GM21825 (cell line): ENCODE measurements at regions not wholly inside any gene's neighbourhood (a gene's known extent, or its start where the extent isn't known, plus 50 kb on each side); places are given as distances from the start of the nearest gene placed in this dataset.
A peak's percentile ranks its signal among the peaks of the same experiment; 100 is the strongest.

Experiments used
- ATAC-seq: cut with Tn5 transposase; IDR thresholded peaks from one replicate; pipeline ENCODE4 v1.9.1; 2021; ENCODE audit warnings: mild to moderate bottlenecking, moderate library complexity; ENCODE audit not compliant: unreplicated experiment

GRCh38 chr4:81648576-81649275 is 177.0 kb upstream of the RASGEF1B start:
- ATAC-seq, result peak; percentile 97

- no peak for ATAC-seq
Measured at GRCh38 chr4:81647388-81647787, 175.7 kb upstream of the RASGEF1B start.

DNA sequence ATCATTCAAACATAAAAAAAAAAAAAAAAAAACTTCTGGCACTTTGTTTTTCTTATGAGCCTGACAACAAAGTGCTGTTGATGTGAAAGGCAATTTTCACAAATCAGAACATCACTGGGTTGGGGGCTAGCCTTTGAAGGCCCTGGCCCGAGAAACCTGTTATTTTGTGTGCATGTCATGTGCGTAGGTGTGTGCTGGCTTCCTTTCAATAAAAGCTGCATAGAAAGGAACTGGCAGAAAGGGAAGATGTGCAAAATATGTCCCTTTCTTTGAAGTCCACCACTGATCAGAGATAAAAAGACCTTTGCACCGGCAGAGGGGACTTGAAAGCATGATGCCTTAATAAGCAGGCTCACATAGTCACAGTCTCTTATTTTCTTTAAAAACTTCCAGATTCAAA is 170.8 kb upstream of the RASGEF1B start:
- no peak for ATAC-seq

GRCh38 chr4:81639248-81639647 is 167.5 kb upstream of the RASGEF1B start:
- ATAC-seq, result no peak

DNA sequence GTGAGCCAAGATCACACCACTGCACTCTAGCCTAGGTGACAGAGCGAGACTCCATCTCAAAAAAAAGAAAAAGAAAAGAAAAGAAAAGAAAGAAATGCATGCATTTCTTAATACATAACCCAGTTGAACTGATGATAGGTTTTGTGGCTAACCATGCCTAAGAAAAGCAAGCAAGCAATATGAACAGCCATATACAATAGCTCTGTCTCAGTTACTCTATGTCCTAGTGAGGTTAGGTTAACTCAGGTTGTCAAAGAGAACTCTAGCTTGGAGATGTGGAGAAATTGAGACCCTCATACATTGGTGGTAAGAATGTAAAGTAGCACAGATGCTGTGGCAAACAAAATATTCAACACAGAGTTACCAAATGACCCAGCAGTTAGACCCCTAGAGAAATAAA is 167.0 kb upstream of the RASGEF1B start:
- ATAC-seq, result no peak

DNA sequence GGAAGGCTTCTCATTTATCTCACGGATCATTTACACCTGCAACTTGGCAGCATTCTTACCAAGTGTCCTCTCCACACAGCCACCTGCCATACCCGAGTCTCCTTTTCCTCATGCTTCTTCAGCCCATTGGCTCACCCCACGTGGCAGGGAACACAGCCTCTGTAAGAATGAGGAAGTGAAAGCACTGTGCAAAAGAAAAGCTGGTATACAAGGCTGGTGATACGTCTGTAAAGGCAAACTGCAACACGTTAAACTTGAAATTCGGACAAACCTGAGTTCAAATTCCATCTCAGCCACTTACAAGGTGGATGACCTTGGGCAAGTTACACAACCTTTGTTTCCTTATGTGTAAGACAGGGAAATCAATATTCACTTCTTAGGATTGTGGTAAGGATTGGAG is 164.0 kb upstream of the RASGEF1B start:
- ATAC-seq, result peak; percentile 98

DNA sequence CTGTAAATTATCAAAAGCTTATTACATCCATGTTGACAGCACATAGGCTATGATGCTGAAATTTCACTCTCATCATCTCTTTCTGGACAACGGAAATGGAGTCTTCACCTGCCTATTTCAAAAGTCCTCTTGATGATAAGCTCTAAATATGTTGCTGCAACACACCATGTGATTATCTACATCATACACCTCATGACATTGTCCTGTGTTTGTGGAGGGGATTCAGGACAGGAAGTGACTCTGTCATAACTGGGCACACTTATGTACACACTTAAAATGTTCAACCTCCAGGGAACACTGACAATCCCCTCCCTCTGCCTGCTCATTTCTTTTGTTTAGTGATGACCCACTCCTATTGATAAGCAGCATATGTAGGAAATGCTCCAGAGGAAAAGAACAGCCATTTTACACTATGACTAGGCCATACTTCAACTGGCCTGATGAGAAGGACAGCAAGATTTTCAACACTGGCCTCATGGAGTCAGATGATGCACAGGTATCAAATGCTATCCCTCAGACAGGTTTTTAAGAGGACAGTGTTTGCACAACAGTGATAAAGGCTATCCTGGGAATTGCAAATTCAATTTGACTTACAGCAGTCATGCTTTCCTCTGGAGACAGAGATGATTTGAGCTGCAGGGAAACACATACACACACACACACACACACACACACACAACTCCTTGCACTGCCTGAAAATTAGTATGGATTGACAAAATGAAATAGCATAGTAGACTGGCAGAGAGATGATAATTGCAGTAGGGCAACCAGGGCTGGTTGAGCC is 163.3 kb upstream of the RASGEF1B start:
- no peak for ATAC-seq

DNA sequence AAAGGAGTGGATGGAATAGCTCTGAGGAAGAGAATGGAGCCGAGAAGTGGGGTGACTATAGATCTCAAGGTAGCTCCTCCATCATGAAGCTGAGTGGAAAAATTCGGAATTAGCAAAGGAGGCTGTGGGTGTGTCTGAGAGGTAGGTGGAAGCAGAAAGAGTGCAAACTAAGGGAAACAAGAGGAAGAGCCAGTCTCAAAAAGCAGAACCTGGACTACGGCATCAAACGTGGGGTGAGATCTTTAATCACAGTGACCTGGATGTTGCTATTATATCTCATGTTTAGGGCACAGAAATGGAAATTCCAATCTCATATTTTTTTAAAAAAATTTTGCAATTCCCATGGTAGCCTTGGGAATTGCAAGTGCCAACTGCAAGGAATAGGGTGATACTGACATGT is 162.5 kb upstream of the RASGEF1B start:
- no peak for ATAC-seq

- no peak for ATAC-seq
Measured at GRCh38 chr4:81632581-81633299, 161.0 kb upstream of the RASGEF1B start.

DNA sequence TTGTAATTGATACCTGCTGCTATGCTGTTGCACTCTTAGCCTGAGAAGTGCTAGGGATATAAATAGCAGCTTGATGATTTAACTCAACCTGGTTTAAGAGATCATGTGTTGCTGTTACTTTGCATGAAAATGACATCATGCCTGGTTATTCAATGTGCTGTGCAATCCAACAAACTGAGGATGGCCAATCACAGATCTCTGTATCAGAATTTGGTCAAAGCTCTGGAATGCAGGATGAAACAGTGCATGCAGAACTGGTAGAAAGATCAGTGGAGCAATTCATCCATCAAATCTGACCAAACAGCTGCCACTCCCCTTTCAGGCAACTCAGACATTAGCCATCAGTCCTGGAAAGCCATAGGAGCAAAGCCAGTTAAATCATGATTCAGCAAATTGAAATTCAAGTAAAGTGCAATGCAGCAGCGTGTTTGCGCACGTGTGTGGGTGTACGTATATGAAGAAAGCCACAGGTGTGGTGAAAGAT is 160.3 kb upstream of the RASGEF1B start:
- ATAC-seq, result no peak

DNA sequence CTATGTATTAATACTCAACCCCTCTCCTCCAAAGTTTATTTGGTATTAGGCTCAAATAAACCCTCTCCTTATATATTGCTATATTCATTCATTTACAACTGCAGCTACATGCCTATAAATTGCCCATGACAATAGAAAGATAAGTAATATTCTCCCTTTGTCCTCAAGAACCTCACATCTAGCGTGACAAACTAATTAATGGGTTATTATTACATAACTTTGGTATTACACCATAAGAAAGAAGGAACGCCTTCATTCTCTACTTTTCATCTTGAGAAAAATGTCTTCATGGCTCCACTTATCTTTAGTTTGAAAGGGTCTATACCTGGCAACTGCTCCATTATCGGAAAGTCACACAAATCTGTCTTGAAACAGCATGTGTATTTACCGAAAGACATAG is 157.7 kb upstream of the RASGEF1B start:
- no peak for ATAC-seq

GRCh38 chr4:81628489-81628888 is 156.8 kb upstream of the RASGEF1B start:
- no peak for ATAC-seq

GRCh38 chr4:81627590-81627989 is 155.9 kb upstream of the RASGEF1B start:
- no peak for ATAC-seq

DNA sequence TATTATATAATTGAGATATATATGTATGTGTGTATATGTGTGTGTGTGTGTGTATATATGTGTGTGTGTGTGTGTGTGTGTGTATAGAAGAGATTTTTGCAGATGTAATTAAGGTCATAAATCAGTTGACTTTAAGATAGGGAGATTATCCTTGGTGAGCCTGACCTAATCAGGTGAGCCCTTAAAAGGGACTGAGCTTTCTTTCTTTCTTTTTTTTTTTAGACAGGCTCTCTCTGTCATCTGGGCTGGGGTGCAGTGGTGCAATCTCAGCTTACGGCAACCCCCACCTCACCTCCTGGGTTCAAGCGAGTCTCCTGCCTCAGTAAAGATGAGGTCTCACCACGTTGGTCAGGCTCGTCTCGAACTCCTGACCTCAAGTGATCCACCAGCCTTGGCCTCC is 155.1 kb upstream of the RASGEF1B start:
- ATAC-seq, result no peak

- no peak for ATAC-seq
Measured at GRCh38 chr4:81625422-81626417, 154.0 kb upstream of the RASGEF1B start.

- ATAC-seq, result no peak
Measured at GRCh38 chr4:81623434-81623833, 151.7 kb upstream of the RASGEF1B start.

- no peak for ATAC-seq
Measured at GRCh38 chr4:81622474-81623184, 150.9 kb upstream of the RASGEF1B start.

DNA sequence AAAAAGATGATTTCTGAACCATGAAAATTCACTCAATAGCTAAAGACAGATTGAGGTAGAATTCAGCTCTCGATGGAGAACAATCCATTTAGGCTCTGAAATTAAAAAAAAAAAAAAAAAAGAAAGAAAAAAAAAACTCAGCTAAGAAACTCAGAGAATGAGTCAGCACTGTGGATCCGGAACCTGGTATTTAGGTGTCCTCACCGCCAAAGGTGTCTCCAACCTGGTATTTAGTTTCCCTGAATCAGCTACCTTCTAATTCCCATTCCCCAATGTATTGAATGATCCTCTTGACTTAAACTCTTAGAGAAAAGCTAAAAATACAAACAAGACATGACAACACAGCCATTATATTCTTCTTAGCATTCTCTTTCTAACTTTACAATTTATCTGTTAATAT is 150.3 kb upstream of the RASGEF1B start:
- ATAC-seq, result no peak

- ATAC-seq, result no peak
Measured at GRCh38 chr4:81621490-81621889, 149.8 kb upstream of the RASGEF1B start.

DNA sequence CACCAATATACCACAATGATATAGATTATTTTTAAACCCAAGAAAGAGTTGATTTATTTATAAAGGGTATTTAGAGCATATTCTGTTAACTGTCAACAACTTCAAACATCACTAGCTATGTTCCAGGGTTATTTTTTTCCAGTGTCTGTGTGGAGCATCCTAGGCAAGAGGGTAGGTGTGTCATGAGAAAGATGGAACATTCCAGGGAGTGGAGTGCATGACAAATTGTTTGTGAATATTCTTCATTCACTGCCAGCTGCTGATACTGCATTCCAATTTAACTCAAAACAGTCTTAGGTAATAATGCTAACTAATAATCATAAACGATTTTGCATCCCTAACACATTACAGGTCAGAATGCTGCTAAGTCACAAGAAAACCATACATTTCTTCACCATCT is 148.7 kb upstream of the RASGEF1B start:
- ATAC-seq, result no peak
